Right lobe of liver (tissue), 6 donors: ENCODE measurements at regions not wholly inside any gene's neighbourhood (a gene's known extent, or its start where the extent isn't known, plus 50 kb on each side); places are given as distances from the start of the nearest gene placed in this dataset.

ENCODE experiments used
- ATAC-seq, 4 donors: fragments of 200-7000 bp; cut with Tn5 transposase; one replicate each; pipeline ENCODE4 v1.9.1; 2020; ENCODE audit warnings: mild to moderate bottlenecking in 4 of 4, moderate library complexity in 4 of 4
- DNase-seq, 3 donors: peaks; one replicate each; pipeline ENCODE4 v3.0.0-alpha.2; 2020
- H3K27ac ChIP-seq, 3 donors: fragments of 200-600 bp; one replicate each; pipeline ENCODE4 v1.8.0; 2022
- H3K27me3 ChIP-seq, 2 donors: fragments of 200-600 bp; one replicate each; pipeline ENCODE4 v1.8.0; 2022
- H3K36me3 ChIP-seq, 4 donors: fragments of 200-600 bp; sonication (generic) in 1 of 4; one replicate each; pipeline versions ENCODE4 v1.5.1 to v1.8.0; 2017 to 2022; ENCODE audit warnings: control low read depth in 1 of 4
- H3K4me1 ChIP-seq, 4 donors: fragments of 200-600 bp; sonication (generic) in 1 of 4; one replicate each; pipeline versions ENCODE4 v1.5.1 to v1.8.0; 2017 to 2022; ENCODE audit warnings: control low read depth in 1 of 4
- H3K4me3 ChIP-seq, 3 donors: fragments of 200-600 bp; one replicate each; pipeline ENCODE4 v1.8.0; 2022
- H3K9me3 ChIP-seq, 4 donors: fragments of 200-600 bp; sonication (generic) in 1 of 4; one replicate each; pipeline versions ENCODE4 v1.5.1 to v1.8.0; 2017 to 2022; ENCODE audit warnings: control low read depth in 1 of 4
- POLR2A ChIP-seq: fragments of 450-650 bp; IDR thresholded peaks from one replicate; pipeline ENCODE4 v1.6.1; 2017; ENCODE audit warnings: antibody characterized with exemption, mild to moderate bottlenecking
- WGBS: methylation state at CpG from one replicate; pipeline ENCODE4 v1.1.6; 2018; ENCODE audit warnings: low coverage, low lambda C conversion rate; ENCODE audit not compliant: insufficient coverage; ENCODE audit errors: missing lambda C conversion rate; 5-methylcytosine and 5-hydroxymethylcytosine counted together
- intact Hi-C, 2 donors: fragments of 100-400 bp; cut with DNase I; formaldehyde crosslinking; loops; one replicate each; pipeline versions ENCODE4 v1.11.2 to v1.14.1; 2022
- TF ChIP-seq, protein P1 (sequence below), 4 donors: fragments of 200-600 bp in 3 of 4; fragments of 450-650 bp in 1 of 4; IDR thresholded peaks; one replicate each; pipeline versions ENCODE4 v1.5.1 to v1.8.0; 2016 to 2022; ENCODE audit warnings: antibody characterized with exemption in 4 of 4, mild to moderate bottlenecking in 2 of 4
- donor health status: DM: no; HTN: yes; CAD: no.
- donor health status: DM: no; HTN: no; CAD: no.
- donor health status: DM: no; HTN: no; CAD: no.
- donor health status: DM: no; HTN: yes; CAD: no.
- donor health status: DM: no; HTN: yes; CAD: no.

DNA sequence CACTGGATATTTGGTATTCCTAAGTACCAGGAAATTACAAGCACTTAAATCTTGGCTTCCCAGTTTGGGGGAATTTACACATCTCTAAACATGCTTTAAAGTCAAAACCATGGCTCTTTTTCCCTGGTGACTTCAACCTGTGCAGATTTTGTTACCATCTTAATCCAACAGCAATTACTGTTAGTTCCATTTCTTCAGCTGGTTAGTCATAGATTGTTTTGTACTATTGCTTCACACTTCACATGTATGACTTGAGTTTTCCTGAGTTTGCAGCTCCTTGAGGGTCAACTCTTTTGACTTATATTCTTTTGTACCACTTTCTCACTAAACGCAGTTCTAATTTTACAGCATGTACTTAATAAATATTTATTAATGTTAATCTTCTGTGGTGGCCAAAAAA, 203.4 kb upstream of the RND3 start:
- no peaks in the 10 kb centered on the region for H3K36me3 ChIP-seq
- no peak overlapping the region for H3K4me3 ChIP-seq
- 77% methylated on average over 1 of the region's 1 CpG for WGBS
- H3K27ac ChIP-seq: no peak overlapping the region
- no peak for ATAC-seq
- intact Hi-C loops: no loop called here
- H3K9me3 ChIP-seq: no peaks in the 10 kb centered on the region
- H3K4me1 ChIP-seq: no peaks in the 10 kb centered on the region
- TF ChIP-seq POLR2A: no peak
- TF ChIP-seq, protein P1, sequence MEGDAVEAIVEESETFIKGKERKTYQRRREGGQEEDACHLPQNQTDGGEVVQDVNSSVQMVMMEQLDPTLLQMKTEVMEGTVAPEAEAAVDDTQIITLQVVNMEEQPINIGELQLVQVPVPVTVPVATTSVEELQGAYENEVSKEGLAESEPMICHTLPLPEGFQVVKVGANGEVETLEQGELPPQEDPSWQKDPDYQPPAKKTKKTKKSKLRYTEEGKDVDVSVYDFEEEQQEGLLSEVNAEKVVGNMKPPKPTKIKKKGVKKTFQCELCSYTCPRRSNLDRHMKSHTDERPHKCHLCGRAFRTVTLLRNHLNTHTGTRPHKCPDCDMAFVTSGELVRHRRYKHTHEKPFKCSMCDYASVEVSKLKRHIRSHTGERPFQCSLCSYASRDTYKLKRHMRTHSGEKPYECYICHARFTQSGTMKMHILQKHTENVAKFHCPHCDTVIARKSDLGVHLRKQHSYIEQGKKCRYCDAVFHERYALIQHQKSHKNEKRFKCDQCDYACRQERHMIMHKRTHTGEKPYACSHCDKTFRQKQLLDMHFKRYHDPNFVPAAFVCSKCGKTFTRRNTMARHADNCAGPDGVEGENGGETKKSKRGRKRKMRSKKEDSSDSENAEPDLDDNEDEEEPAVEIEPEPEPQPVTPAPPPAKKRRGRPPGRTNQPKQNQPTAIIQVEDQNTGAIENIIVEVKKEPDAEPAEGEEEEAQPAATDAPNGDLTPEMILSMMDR (IDR thresholded peaks at IDR 0.05): no peak
- DNase-seq: no peak
- no peaks in the 10 kb centered on the region for H3K27me3 ChIP-seq

DNA sequence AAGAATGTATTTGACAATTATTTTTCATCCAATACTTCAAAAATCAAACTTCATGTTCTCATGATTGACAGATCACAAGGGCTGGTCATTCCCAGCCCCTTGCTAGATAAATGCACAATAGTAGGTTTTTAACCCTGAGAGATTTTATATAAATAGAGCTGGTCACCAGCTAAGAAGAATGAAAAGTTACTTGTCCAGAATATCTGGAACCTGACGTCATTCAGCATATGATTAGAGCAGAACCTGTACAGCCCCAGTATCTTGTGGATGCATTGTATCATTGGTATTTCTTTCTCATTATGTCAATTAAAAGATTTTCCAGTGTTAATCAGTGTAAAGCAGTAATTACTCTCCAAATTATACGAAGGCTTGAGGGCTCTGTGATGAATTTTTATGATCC, 202.8 kb upstream of the RND3 start:
- no peak for DNase-seq
- WGBS: 61% methylated on average over 2 of the region's 2 CpGs
- no peak for ATAC-seq

DNA sequence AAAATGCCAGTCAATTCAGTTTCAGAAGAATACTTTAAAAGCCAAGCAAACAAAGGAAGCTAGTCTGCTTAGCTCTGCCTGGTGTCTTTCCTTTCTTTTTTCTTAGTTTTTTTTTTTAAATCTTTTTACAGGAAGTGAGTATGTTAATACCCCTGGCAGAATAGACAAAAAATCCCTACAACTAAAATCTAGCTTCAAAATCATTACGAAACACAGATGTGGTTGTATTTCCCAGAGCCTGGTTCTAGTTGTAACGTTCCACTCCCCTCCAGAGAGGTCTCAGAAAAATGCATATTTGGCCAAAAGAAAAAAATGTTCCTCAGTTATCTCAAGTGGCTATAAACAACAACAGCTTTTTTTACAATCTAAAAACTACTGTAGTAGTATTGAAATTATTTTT, 202.1 kb upstream of the RND3 start:
- intact Hi-C loops: no loop called here
- TF ChIP-seq, protein P1 (IDR thresholded peaks at IDR 0.05): no peak
- TF ChIP-seq POLR2A: no peak
- no peaks in the 10 kb centered on the region for H3K36me3 ChIP-seq
- no peaks in the 10 kb centered on the region for H3K27me3 ChIP-seq
- 63% methylated on average over 2 of the region's 2 CpGs for WGBS
- no peak overlapping the region for H3K27ac ChIP-seq
- no peaks in the 10 kb centered on the region for H3K9me3 ChIP-seq
- DNase-seq: no peak
- no peak for ATAC-seq
- no peak overlapping the region for H3K4me3 ChIP-seq
- no peaks in the 10 kb centered on the region for H3K4me1 ChIP-seq

More for the DNA sequence above, 202.8 kb upstream of the RND3 start:
- H3K9me3 ChIP-seq: no peaks in the 10 kb centered on the region
- intact Hi-C loops: no loop called here
- no peaks in the 10 kb centered on the region for H3K36me3 ChIP-seq
- no peak overlapping the region for H3K4me3 ChIP-seq
- no peaks in the 10 kb centered on the region for H3K4me1 ChIP-seq
- H3K27me3 ChIP-seq: no peaks in the 10 kb centered on the region
- TF ChIP-seq POLR2A: no peak
- TF ChIP-seq, protein P1 (IDR thresholded peaks at IDR 0.05): no peak
- H3K27ac ChIP-seq: no peak overlapping the region

DNA sequence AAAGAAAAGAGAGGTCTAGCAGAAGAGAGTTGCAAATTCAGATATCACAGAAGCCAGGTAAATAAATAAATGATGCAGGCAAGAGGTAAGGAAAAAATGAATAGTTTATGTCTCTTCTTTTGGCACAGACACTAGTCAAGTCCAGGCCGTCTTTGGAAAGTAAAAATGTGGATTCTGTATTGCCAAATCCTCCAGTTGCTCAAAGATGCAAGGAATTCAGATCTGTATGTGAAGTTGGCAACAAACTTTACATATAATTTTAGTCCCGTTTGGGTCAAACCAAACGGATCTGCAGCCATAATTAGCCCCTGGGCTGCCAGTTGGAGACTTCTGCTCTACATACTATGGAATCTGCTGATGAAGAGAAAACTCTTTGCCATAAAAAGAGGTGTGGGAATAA, 200.5 kb upstream of the RND3 start:
- intact Hi-C loops: no loop called here
- 70% methylated on average over 3 of the region's 3 CpGs for WGBS

More for the DNA sequence above, 200.5 kb upstream of the RND3 start:
- Histone ChIP-seq H3K4me3 (no peak overlapping the region), H3K27ac (no peak overlapping the region), H3K9me3 (no peaks in the 10 kb centered on the region), H3K27me3 (no peaks in the 10 kb centered on the region), H3K4me1 (no peaks in the 10 kb centered on the region), H3K36me3 (no peaks in the 10 kb centered on the region)
- no peak for TF ChIP-seq POLR2A
- TF ChIP-seq, protein P1 (IDR thresholded peaks at IDR 0.05): no peak
- no peak for DNase-seq
- ATAC-seq: no peak
